ENCODE measurements at regions not wholly inside any gene's neighbourhood (a gene's known extent, or its start where the extent isn't known, plus 50 kb on each side); places are given as distances from the start of the nearest gene placed in this dataset.

DNA sequence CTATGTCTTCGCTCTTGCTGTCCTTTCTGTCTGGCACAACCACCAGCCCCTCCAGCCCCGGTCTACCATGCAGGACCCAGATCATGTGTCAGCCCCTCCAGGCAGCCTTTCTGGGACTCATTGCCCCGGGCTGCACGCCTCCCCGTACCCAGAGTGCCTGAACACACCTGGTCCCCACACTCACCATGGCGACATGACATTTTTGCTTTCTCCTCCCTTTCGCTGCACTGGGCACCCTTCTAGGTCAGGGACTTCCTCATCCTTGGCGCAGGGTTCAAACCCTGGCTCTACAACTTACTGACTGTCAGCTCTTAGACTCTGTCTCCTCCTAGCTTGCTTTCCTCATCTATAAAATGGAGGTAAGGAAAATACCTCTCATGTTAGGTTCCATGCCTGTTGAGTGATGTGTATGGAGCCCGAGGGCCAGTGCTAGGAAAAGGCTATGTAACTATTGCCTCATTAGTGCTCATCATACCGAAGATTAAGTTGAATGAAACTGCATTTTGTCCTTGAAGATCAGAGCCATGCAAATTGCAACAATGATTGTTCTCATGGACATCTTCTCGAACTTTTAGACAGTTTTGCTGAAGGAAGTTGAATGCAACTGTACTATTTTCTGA, 49.7 kb upstream of the TIAM2 start:
- TF ChIP-seq, protein P1, sequence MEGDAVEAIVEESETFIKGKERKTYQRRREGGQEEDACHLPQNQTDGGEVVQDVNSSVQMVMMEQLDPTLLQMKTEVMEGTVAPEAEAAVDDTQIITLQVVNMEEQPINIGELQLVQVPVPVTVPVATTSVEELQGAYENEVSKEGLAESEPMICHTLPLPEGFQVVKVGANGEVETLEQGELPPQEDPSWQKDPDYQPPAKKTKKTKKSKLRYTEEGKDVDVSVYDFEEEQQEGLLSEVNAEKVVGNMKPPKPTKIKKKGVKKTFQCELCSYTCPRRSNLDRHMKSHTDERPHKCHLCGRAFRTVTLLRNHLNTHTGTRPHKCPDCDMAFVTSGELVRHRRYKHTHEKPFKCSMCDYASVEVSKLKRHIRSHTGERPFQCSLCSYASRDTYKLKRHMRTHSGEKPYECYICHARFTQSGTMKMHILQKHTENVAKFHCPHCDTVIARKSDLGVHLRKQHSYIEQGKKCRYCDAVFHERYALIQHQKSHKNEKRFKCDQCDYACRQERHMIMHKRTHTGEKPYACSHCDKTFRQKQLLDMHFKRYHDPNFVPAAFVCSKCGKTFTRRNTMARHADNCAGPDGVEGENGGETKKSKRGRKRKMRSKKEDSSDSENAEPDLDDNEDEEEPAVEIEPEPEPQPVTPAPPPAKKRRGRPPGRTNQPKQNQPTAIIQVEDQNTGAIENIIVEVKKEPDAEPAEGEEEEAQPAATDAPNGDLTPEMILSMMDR (conservative IDR thresholded peaks at IDR 0.05; ENCODE audit: low read length) = no peak
- H3K4me3 ChIP-seq (ENCODE audit: low read length) = no peak overlapping the region
- DNase-seq (ENCODE audit: low read depth) = no peak

Data from AG10803 (cell line).